ENCODE measurements at regions not wholly inside any gene's neighbourhood (a gene's known extent, or its start where the extent isn't known, plus 50 kb on each side); places are given as distances from the start of the nearest gene placed in this dataset.

DNA sequence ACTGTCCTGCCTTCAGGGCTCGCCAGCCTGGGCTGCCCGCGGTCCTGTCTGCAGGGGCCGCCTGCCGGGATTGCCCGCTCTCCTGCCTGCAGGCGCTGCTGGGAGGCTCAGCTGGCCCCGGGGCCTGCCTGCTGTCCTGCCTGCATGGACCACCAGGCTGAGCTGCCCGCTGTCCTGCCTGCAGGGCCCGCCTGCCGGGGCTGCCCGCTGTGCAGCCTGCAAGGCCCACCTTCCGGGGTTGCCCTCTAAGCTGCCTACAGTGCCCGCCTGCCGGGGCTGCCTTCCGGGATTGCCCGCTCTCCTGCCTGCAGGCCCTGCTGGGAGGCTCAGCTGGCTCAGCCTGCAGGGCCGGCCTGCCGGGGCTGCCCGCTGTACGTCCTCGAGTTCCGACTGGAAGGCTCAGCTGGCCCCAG is 164.4 kb downstream of the GLRX3 start:
- no peak for TF ChIP-seq POLR2A (IDR thresholded peaks at IDR 0.05)
- TF ChIP-seq, protein P1, sequence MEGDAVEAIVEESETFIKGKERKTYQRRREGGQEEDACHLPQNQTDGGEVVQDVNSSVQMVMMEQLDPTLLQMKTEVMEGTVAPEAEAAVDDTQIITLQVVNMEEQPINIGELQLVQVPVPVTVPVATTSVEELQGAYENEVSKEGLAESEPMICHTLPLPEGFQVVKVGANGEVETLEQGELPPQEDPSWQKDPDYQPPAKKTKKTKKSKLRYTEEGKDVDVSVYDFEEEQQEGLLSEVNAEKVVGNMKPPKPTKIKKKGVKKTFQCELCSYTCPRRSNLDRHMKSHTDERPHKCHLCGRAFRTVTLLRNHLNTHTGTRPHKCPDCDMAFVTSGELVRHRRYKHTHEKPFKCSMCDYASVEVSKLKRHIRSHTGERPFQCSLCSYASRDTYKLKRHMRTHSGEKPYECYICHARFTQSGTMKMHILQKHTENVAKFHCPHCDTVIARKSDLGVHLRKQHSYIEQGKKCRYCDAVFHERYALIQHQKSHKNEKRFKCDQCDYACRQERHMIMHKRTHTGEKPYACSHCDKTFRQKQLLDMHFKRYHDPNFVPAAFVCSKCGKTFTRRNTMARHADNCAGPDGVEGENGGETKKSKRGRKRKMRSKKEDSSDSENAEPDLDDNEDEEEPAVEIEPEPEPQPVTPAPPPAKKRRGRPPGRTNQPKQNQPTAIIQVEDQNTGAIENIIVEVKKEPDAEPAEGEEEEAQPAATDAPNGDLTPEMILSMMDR (IDR thresholded peaks at IDR 0.05) = no peak
